ENCODE measurements at regions not wholly inside any gene's neighbourhood (a gene's known extent, or its start where the extent isn't known, plus 50 kb on each side); places are given as distances from the start of the nearest gene placed in this dataset.

- H3K27me3 Mint-ChIP-seq = peaks cover 17% of the 10 kb centered on the region
- no peaks in the 10 kb centered on the region for H3K4me1 Mint-ChIP-seq (ENCODE audit: low read depth)
- ChIA-PET CTCF (no interaction called here), POLR2A (no interaction called here)
- H3K36me3 Mint-ChIP-seq = no peaks in the 10 kb centered on the region
- H3K27ac Mint-ChIP-seq = no peak overlapping the region
- intact Hi-C loops (cut with micrococcal nuclease) = no loop called here
- H3K4me3 Mint-ChIP-seq = no peak overlapping the region
- H3K9me3 Mint-ChIP-seq = peaks cover 15% of the 10 kb centered on the region
- DNase-seq = no peak
Measured at GRCh38 chr15:93200837-93201226, 111.8 kb upstream of the RGMA start.

GRCh38 chr15:93200081-93200836 lies 111.2 kb upstream of the RGMA start:
- peaks cover 15% of the 10 kb centered on the region for H3K9me3 Mint-ChIP-seq
- ChIA-PET POLR2A (no interaction called here), CTCF (no interaction called here)
- H3K36me3 Mint-ChIP-seq = no peaks in the 10 kb centered on the region
- H3K4me3 Mint-ChIP-seq = no peak overlapping the region
- no peak overlapping the region for H3K27ac Mint-ChIP-seq
- no peak for DNase-seq
- H3K4me1 Mint-ChIP-seq (ENCODE audit: low read depth) = no peaks in the 10 kb centered on the region
- H3K27me3 Mint-ChIP-seq = peaks cover 17% of the 10 kb centered on the region
- intact Hi-C loops (cut with micrococcal nuclease) = no loop called here

GRCh38 chr15:93196135-93196670 lies 107.2 kb upstream of the RGMA start:
- peaks cover 18% of the 10 kb centered on the region for H3K27me3 Mint-ChIP-seq
- peaks cover 15% of the 10 kb centered on the region for H3K9me3 Mint-ChIP-seq
- no peak for DNase-seq
- POLR2A ChIA-PET = no interaction called here
- CTCF ChIA-PET = no interaction called here
- intact Hi-C loops (cut with micrococcal nuclease) = no loop called here
- H3K27ac Mint-ChIP-seq = no peak overlapping the region
- no peak overlapping the region for H3K4me3 Mint-ChIP-seq
- H3K4me1 Mint-ChIP-seq (ENCODE audit: low read depth) = no peaks in the 10 kb centered on the region
- no peaks in the 10 kb centered on the region for H3K36me3 Mint-ChIP-seq

- Mint-ChIP-seq H3K4me1 (ENCODE audit: low read depth) (no peaks in the 10 kb centered on the region), H3K27me3 (peaks cover 15% of the 10 kb centered on the region), H3K9me3 (peaks cover 15% of the 10 kb centered on the region), H3K4me3 (no peak overlapping the region), H3K36me3 (no peaks in the 10 kb centered on the region), H3K27ac (no peak overlapping the region)
- no peak for DNase-seq
- ChIA-PET CTCF (no interaction called here), POLR2A (no interaction called here)
- intact Hi-C loops (cut with micrococcal nuclease) = no loop called here
Measured at GRCh38 chr15:93195109-93195508, 106.1 kb upstream of the RGMA start.

DNA sequence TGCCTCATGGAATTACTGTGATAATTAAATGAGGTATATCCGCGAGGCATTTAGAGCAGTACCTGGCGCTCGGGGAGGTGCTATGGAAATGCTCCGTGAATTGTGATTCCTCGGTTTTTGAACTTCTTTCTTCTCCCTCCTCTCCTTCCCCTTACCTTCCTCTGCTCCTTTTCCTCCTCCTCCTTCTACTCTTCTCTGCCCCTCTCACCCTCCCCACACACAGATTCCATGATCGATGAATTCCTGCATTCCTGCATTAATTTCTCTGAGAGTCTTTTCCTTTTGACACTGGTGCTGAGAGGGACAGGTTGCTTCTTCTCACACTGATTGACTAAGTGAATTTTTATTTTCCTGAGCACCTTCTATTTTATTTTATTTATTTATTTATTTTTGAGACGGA lies 101.2 kb upstream of the RGMA start:
- no peak overlapping the region for H3K4me3 Mint-ChIP-seq
- POLR2A ChIA-PET = no interaction called here
- H3K27me3 Mint-ChIP-seq = peaks cover 5% of the 10 kb centered on the region
- H3K27ac Mint-ChIP-seq = no peak overlapping the region
- H3K4me1 Mint-ChIP-seq (ENCODE audit: low read depth) = no peaks in the 10 kb centered on the region
- H3K9me3 Mint-ChIP-seq = no peaks in the 10 kb centered on the region
- DNase-seq = no peak
- CTCF ChIA-PET = no interaction called here
- intact Hi-C loops (cut with micrococcal nuclease) = no loop called here
- H3K36me3 Mint-ChIP-seq = no peaks in the 10 kb centered on the region

DNA sequence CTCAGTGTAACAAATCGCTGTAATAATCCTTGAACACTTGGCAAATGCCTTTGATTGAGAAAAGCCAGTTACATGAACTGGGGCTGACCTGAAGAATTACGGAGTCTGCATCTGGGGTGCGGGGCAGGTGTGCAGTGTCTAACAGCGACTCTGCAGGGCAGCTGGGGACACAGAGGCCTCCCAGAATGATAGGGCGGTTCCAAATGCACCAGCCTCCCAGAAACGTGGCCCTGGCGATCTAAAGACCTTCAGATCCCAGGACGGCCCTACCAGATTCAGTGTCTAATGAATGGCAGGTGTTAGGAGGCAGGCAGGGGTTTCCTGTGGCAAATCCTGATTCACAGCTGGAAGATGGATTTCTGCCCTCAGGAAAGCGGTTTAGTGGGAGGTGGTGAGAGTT lies 100.5 kb upstream of the RGMA start:
- H3K27me3 Mint-ChIP-seq = peaks cover 5% of the 10 kb centered on the region

GRCh38 chr15:93188236-93188635 lies 99.2 kb upstream of the RGMA start:
- Mint-ChIP-seq H3K4me3 (no peak overlapping the region), H3K4me1 (ENCODE audit: low read depth) (no peaks in the 10 kb centered on the region), H3K9me3 (no peaks in the 10 kb centered on the region), H3K27me3 (peaks cover 3% of the 10 kb centered on the region), H3K27ac (no peak overlapping the region), H3K36me3 (no peaks in the 10 kb centered on the region)
- DNase-seq = no peak
- ChIA-PET CTCF (interaction anchor here (0.7 kb wide), 1 partner anchor 25 kb away, joined by 3 read pairs; no protein-coding TSS in a partner anchor), POLR2A (no interaction called here)
- intact Hi-C loops (cut with micrococcal nuclease) = no loop called here

More for the DNA sequence above, 100.5 kb upstream of the RGMA start:
- no peaks in the 10 kb centered on the region for H3K9me3 Mint-ChIP-seq
- no peaks in the 10 kb centered on the region for H3K36me3 Mint-ChIP-seq
- ChIA-PET POLR2A (no interaction called here), CTCF (no interaction called here)
- intact Hi-C loops (cut with micrococcal nuclease) = no loop called here
- no peak for DNase-seq
- H3K4me3 Mint-ChIP-seq = no peak overlapping the region
- no peak overlapping the region for H3K27ac Mint-ChIP-seq
- H3K4me1 Mint-ChIP-seq (ENCODE audit: low read depth) = no peaks in the 10 kb centered on the region

DNA sequence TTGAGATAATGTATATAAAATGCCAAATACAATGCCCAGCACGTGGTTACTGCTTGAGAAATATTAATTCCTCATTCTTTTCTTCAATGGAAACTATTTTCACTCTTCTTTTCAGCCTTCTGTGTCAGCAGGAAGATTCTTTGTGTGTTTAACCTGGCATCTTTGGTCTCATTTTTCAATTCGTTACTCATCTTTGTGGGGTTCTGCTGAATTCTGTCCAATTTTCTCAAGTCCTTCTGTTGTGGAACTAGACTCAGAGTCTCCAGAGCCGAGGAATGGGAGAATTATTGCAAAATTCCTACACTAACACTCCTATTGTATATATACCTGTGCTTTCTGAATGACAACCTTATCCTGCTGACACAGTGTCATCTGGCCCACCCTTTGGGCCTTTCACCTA lies 96.8 kb upstream of the RGMA start:
- CTCF ChIA-PET = no interaction called here
- intact Hi-C loops (cut with micrococcal nuclease) = no loop called here
- Mint-ChIP-seq H3K27ac (no peak overlapping the region), H3K4me3 (no peak overlapping the region), H3K9me3 (no peaks in the 10 kb centered on the region), H3K27me3 (peaks cover 2% of the 10 kb centered on the region), H3K36me3 (no peaks in the 10 kb centered on the region), H3K4me1 (ENCODE audit: low read depth) (no peaks in the 10 kb centered on the region)
- POLR2A ChIA-PET = no interaction called here
- DNase-seq = no peak

DNA sequence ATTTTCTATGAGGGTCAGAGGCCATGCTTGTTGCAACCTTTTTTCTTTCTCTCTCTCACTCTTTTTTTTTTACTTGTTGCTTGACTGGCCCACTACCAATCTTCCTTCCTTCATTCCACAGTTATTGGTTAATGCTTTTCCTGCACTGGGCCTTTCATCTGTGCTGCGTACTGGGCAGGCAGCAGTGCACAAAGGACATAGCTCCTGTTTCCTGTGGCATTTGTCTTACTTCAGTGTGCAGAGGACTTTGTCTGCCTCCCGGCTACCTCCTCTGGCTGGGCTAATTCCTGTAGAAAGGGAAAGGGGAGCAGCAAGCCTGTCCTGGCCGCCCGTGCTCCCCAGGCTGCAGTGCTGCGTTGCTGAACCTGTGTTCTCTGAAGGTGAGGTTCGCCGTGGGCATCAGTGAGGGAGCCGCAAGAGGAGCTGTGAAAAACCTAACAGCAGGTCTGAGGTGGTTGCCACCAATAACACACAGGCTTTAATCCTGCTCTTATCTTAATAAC lies 93.7 kb upstream of the RGMA start:
- Mint-ChIP-seq H3K4me1 (ENCODE audit: low read depth) (no peaks in the 10 kb centered on the region), H3K27ac (no peak overlapping the region), H3K9me3 (no peaks in the 10 kb centered on the region), H3K27me3 (no peaks in the 10 kb centered on the region), H3K4me3 (no peak overlapping the region), H3K36me3 (no peaks in the 10 kb centered on the region)
- DNase-seq = no peak
- intact Hi-C loops (cut with micrococcal nuclease) = no loop called here
- CTCF ChIA-PET = no interaction called here
- POLR2A ChIA-PET = no interaction called here

GRCh38 chr15:93180656-93181055 lies 91.6 kb upstream of the RGMA start:
- no peak for DNase-seq
- ChIA-PET POLR2A (no interaction called here), CTCF (no interaction called here)
- Mint-ChIP-seq H3K36me3 (no peaks in the 10 kb centered on the region), H3K9me3 (no peaks in the 10 kb centered on the region), H3K27ac (no peak overlapping the region), H3K4me1 (ENCODE audit: low read depth) (no peaks in the 10 kb centered on the region), H3K4me3 (no peak overlapping the region), H3K27me3 (peaks cover 2% of the 10 kb centered on the region)
- intact Hi-C loops (cut with micrococcal nuclease) = no loop called here

DNA sequence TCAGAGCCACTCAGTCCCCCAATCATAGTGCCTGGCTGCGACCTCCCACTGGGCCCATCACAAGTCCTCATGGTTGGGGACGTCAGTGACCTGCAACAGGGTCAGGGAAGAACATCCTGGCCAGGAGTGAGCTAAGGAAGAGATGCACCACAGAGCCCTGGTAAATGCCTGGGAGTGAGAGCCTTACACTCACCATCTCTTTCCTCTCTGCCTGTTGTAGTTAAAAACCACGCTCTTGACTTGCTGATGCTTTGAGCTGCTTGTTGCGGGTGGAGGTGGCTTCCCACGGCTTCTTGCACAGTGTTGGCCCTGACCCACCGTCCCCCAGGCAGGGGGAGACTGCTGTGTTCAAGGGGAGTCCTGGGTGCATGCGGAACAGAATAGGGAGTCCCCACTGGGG lies 91.1 kb upstream of the RGMA start:
- no peak for DNase-seq
- H3K9me3 Mint-ChIP-seq = no peaks in the 10 kb centered on the region
- H3K27me3 Mint-ChIP-seq = peaks cover 3% of the 10 kb centered on the region
- no peaks in the 10 kb centered on the region for H3K36me3 Mint-ChIP-seq
- no peaks in the 10 kb centered on the region for H3K4me1 Mint-ChIP-seq (ENCODE audit: low read depth)
- ChIA-PET POLR2A (no interaction called here), CTCF (no interaction called here)
- H3K4me3 Mint-ChIP-seq = no peak overlapping the region
- intact Hi-C loops (cut with micrococcal nuclease) = no loop called here
- no peak overlapping the region for H3K27ac Mint-ChIP-seq

DNA sequence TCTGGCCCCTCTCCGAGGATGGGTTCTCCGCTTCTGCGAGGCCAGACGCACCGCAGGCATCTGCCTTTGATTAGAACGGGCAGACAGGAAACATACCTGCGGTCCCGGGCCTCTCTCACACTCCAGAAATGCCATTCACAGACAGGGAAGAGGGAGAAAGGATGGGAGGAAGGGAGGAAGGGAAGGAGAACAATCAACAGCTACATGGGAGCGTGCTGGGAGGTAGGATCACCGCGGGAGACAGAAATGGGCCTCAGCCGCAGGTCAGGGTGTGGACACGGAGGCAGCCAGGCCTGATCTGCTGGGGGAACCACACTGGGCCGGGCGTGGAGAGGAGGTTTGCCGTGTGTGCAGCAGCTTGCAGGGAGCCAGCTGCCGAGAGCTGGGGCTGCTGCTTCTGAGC lies 90.7 kb upstream of the RGMA start:
- Mint-ChIP-seq H3K27ac (no peak overlapping the region), H3K27me3 (peaks cover 5% of the 10 kb centered on the region), H3K4me3 (no peak overlapping the region), H3K4me1 (ENCODE audit: low read depth) (no peaks in the 10 kb centered on the region), H3K36me3 (no peaks in the 10 kb centered on the region), H3K9me3 (no peaks in the 10 kb centered on the region)
- CTCF ChIA-PET = no interaction called here
- POLR2A ChIA-PET = no interaction called here
- intact Hi-C loops (cut with micrococcal nuclease) = no loop called here
- no peak for DNase-seq

- intact Hi-C loops (cut with micrococcal nuclease) = no loop called here
- no peak for DNase-seq
- no peaks in the 10 kb centered on the region for H3K4me1 Mint-ChIP-seq (ENCODE audit: low read depth)
- no peak overlapping the region for H3K27ac Mint-ChIP-seq
- no peaks in the 10 kb centered on the region for H3K9me3 Mint-ChIP-seq
- H3K36me3 Mint-ChIP-seq = no peaks in the 10 kb centered on the region
- no peak overlapping the region for H3K4me3 Mint-ChIP-seq
- ChIA-PET POLR2A (no interaction called here), CTCF (no interaction called here)
- H3K27me3 Mint-ChIP-seq = peaks cover 5% of the 10 kb centered on the region
Measured at GRCh38 chr15:93179072-93179471, 90.1 kb upstream of the RGMA start.
